Neural progenitor cell (in vitro differentiated cells): ENCODE measurements at regions not wholly inside any gene's neighbourhood (a gene's known extent, or its start where the extent isn't known, plus 50 kb on each side); places are given as distances from the start of the nearest gene placed in this dataset.

Experiments used
- DNase-seq: peaks from one replicate; pipeline ENCODE4 v3.0.0-alpha.2; 2016; ENCODE audit warnings: low spot score
- H2AFZ ChIP-seq: fragments of 200-600 bp; sonication (generic); replicated peaks from 2 replicates; pipeline ENCODE4 v1.6.1; 2016; ENCODE audit warnings: antibody characterized with exemption
- H3F3A ChIP-seq: fragments of 200-600 bp; sonication (generic); 2 replicates; pipeline ENCODE4 v1.6.1; 2016; ENCODE audit warnings: antibody characterized with exemption, low read depth
- H3K27ac ChIP-seq: fragments of 200-600 bp; sonication (generic); 2 replicates; pipeline ENCODE4 v1.5.1; 2016; ENCODE audit warnings: mild to moderate bottlenecking
- H3K27me3 ChIP-seq: fragments of 200-600 bp; sonication (generic); 2 replicates; pipeline ENCODE4 v1.6.1; 2016; ENCODE audit warnings: mild to moderate bottlenecking, moderate library complexity
- H3K36me3 ChIP-seq: fragments of 200-600 bp; sonication (generic); 2 replicates; pipeline ENCODE4 v1.5.1; 2016
- H3K4me1 ChIP-seq: fragments of 200-600 bp; sonication (generic); 2 replicates; pipeline ENCODE4 v1.6.1; 2016; ENCODE audit warnings: mixed run types
- H3K4me2 ChIP-seq: fragments of 200-600 bp; sonication (generic); 2 replicates; pipeline ENCODE4 v1.6.1; 2016
- H3K4me3 ChIP-seq: fragments of 200-600 bp; sonication (generic); 2 replicates; pipeline ENCODE4 v1.5.1; 2016
- H3K79me2 ChIP-seq: fragments of 200-600 bp; sonication (generic); 2 replicates; pipeline ENCODE4 v1.6.1; 2016; ENCODE audit warnings: low read depth
- H3K9ac ChIP-seq: fragments of 200-600 bp; sonication (generic); 2 replicates; pipeline ENCODE4 v1.6.1; 2016
- H3K9me3 ChIP-seq: fragments of 200-600 bp; sonication (generic); 2 replicates; pipeline ENCODE4 v1.5.1; 2016; ENCODE audit warnings: low read depth
- H4K20me1 ChIP-seq: fragments of 200-600 bp; sonication (generic); 2 replicates; pipeline ENCODE4 v1.6.1; 2016; ENCODE audit warnings: low read depth
- H3K27ac Mint-ChIP-seq: 3 replicates; pipeline ENCODE4 v1.8.0; 2021; ENCODE audit warnings: mixed read lengths
- H3K27me3 Mint-ChIP-seq: 2 replicates; pipeline ENCODE4 v1.8.0; 2022; ENCODE audit warnings: low read depth, mild to moderate bottlenecking, inconsistent platforms, moderate library complexity, mixed read lengths; ENCODE audit not compliant: insufficient read depth
- H3K36me3 Mint-ChIP-seq: 3 replicates; pipeline ENCODE4 v1.8.0; 2021; ENCODE audit warnings: mixed read lengths
- H3K4me1 Mint-ChIP-seq: 3 replicates; pipeline ENCODE4 v1.8.0; 2021; ENCODE audit warnings: mixed read lengths
- H3K4me3 Mint-ChIP-seq: 3 replicates; pipeline ENCODE4 v1.8.0; 2021; ENCODE audit warnings: mild to moderate bottlenecking, moderate library complexity, mixed read lengths
- H3K9me3 Mint-ChIP-seq: 3 replicates; pipeline ENCODE4 v1.8.0; 2020; ENCODE audit warnings: mixed read lengths
- EZH2 ChIP-seq: fragments of 200-600 bp; sonication (generic); IDR thresholded peaks from 2 replicates; pipeline ENCODE4 v1.6.1; 2017; ENCODE audit warnings: antibody characterized with exemption, mild to moderate bottlenecking, moderate library complexity
- EZH2phosphoT487 ChIP-seq: fragments of 200-600 bp; sonication (generic); IDR thresholded peaks from 2 replicates; pipeline ENCODE4 v1.6.1; 2017; ENCODE audit warnings: antibody characterized with exemption
- TF ChIP-seq, protein P1 (sequence below): fragments of 200-600 bp; sonication (generic); IDR thresholded peaks from 2 replicates; pipeline ENCODE4 v1.5.1; 2017; ENCODE audit warnings: antibody characterized with exemption, mild to moderate bottlenecking

DNA sequence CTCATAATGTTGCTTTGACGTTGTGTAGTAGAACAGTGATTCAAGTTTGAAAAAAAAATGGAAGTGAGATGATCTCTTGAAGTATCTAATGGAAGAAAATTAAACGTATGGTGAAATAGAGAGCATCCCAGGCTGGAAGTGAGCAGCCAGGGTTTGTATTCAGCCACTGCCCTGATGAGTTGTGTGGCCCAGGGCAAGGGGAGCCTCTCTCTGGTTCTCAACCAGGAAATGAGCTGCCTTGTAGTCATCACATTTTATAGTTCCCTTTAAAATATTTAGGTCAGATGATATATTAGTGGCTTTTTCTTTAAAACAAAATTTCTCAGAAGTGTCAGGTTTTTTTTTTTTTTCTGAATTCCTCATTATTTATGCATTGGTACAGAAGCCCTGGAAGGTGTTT is 150.3 kb downstream of the GPAT3 start:
- H2AFZ ChIP-seq = no peak overlapping the region
- H3K36me3 Mint-ChIP-seq = no peaks in the 10 kb centered on the region
- no peak overlapping the region for H3K27ac ChIP-seq
- no peak overlapping the region for H3K4me2 ChIP-seq
- no peaks in the 10 kb centered on the region for H3F3A ChIP-seq
- peaks cover 3% of the 10 kb centered on the region for H3K27me3 Mint-ChIP-seq
- H3K4me1 Mint-ChIP-seq = no peaks in the 10 kb centered on the region
- no peak for DNase-seq
- H3K4me1 ChIP-seq = no peaks in the 10 kb centered on the region
- H4K20me1 ChIP-seq = no peaks in the 10 kb centered on the region
- no peaks in the 10 kb centered on the region for H3K27me3 ChIP-seq
- H3K4me3 Mint-ChIP-seq = no peak overlapping the region
- H3K36me3 ChIP-seq = no peaks in the 10 kb centered on the region
- H3K79me2 ChIP-seq = no peaks in the 10 kb centered on the region
- no peak overlapping the region for H3K4me3 ChIP-seq
- H3K27ac Mint-ChIP-seq = no peak overlapping the region
- H3K9ac ChIP-seq = no peak overlapping the region
- TF ChIP-seq EZH2phosphoT487 = no peak
- TF ChIP-seq EZH2 = no peak
- TF ChIP-seq, protein P1, sequence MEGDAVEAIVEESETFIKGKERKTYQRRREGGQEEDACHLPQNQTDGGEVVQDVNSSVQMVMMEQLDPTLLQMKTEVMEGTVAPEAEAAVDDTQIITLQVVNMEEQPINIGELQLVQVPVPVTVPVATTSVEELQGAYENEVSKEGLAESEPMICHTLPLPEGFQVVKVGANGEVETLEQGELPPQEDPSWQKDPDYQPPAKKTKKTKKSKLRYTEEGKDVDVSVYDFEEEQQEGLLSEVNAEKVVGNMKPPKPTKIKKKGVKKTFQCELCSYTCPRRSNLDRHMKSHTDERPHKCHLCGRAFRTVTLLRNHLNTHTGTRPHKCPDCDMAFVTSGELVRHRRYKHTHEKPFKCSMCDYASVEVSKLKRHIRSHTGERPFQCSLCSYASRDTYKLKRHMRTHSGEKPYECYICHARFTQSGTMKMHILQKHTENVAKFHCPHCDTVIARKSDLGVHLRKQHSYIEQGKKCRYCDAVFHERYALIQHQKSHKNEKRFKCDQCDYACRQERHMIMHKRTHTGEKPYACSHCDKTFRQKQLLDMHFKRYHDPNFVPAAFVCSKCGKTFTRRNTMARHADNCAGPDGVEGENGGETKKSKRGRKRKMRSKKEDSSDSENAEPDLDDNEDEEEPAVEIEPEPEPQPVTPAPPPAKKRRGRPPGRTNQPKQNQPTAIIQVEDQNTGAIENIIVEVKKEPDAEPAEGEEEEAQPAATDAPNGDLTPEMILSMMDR = no peak
- H3K9me3 ChIP-seq = no peaks in the 10 kb centered on the region
- no peaks in the 10 kb centered on the region for H3K9me3 Mint-ChIP-seq

DNA sequence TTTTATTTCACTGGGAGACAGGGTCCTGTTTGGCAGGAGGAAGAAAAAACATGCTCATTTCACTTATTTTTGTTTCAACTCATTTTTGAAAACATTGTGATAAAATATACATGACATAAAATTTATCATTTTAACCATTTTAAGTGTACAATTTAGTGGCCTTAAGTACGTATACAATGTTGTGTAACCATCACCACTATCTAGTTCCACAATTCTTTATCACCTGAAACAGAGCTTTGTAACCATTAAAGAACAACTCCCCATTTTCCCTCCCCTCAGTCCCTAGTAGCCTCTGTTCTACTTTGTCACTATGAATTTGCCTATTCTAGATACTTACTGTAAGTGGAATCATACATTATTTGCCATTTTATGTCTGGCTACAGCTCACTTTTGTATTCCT is 143.8 kb downstream of the GPAT3 start:
- H3K27ac ChIP-seq = no peak overlapping the region
- H3K36me3 ChIP-seq = no peaks in the 10 kb centered on the region
- H3K4me1 Mint-ChIP-seq = no peaks in the 10 kb centered on the region
- H3F3A ChIP-seq = no peaks in the 10 kb centered on the region
- H2AFZ ChIP-seq = no peak overlapping the region
- no peaks in the 10 kb centered on the region for H4K20me1 ChIP-seq
- no peaks in the 10 kb centered on the region for H3K79me2 ChIP-seq
- H3K9me3 ChIP-seq = no peaks in the 10 kb centered on the region
- H3K27me3 Mint-ChIP-seq = no peaks in the 10 kb centered on the region
- TF ChIP-seq EZH2 (no peak), EZH2phosphoT487 (no peak)
- TF ChIP-seq, protein P1 = no peak
- no peaks in the 10 kb centered on the region for H3K36me3 Mint-ChIP-seq
- no peak overlapping the region for H3K27ac Mint-ChIP-seq
- H3K4me3 ChIP-seq = no peak overlapping the region
- no peak overlapping the region for H3K4me2 ChIP-seq
- H3K4me1 ChIP-seq = peaks cover 10% of the 10 kb centered on the region
- no peak for DNase-seq
- no peak overlapping the region for H3K4me3 Mint-ChIP-seq
- no peak overlapping the region for H3K9ac ChIP-seq
- H3K9me3 Mint-ChIP-seq = no peaks in the 10 kb centered on the region
- no peaks in the 10 kb centered on the region for H3K27me3 ChIP-seq

DNA sequence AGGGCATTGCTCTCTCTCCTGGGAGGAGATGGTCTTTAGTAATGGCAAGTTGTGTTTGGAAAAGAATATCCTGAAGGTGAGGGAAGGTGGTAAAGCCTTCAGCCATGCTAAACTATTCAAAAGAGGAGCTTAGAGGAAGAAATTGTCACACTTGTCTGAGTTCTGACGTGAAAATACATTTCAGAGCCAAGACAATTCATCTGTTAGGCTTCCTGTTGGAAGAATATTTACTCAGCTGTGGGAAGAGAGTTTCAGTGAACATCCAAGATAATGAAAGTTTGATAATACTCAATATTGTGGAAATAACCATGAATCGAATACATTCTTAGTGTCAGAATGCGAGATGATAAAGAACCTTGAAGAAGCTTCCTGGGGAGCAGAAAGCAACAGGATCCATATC is 143.3 kb downstream of the GPAT3 start:
- no peaks in the 10 kb centered on the region for H4K20me1 ChIP-seq
- H3K4me1 Mint-ChIP-seq = no peaks in the 10 kb centered on the region
- H3F3A ChIP-seq = no peaks in the 10 kb centered on the region
- H3K27me3 ChIP-seq = no peaks in the 10 kb centered on the region
- H3K27ac Mint-ChIP-seq = no peak overlapping the region
- no peak overlapping the region for H3K4me2 ChIP-seq
- no peak overlapping the region for H3K9ac ChIP-seq
- TF ChIP-seq EZH2 = no peak
- no peak for TF ChIP-seq EZH2phosphoT487
- no peak overlapping the region for H3K4me3 Mint-ChIP-seq
- no peaks in the 10 kb centered on the region for H3K36me3 ChIP-seq
- no peak overlapping the region for H3K27ac ChIP-seq
- H3K27me3 Mint-ChIP-seq = no peaks in the 10 kb centered on the region
- peak overlapping the region; percentile 72 for H2AFZ ChIP-seq
- no peak overlapping the region for H3K4me3 ChIP-seq
- no peaks in the 10 kb centered on the region for H3K79me2 ChIP-seq
- no peaks in the 10 kb centered on the region for H3K9me3 ChIP-seq
- DNase-seq = no peak
- H3K4me1 ChIP-seq = peaks cover 10% of the 10 kb centered on the region
- no peaks in the 10 kb centered on the region for H3K36me3 Mint-ChIP-seq
- H3K9me3 Mint-ChIP-seq = no peaks in the 10 kb centered on the region

DNA sequence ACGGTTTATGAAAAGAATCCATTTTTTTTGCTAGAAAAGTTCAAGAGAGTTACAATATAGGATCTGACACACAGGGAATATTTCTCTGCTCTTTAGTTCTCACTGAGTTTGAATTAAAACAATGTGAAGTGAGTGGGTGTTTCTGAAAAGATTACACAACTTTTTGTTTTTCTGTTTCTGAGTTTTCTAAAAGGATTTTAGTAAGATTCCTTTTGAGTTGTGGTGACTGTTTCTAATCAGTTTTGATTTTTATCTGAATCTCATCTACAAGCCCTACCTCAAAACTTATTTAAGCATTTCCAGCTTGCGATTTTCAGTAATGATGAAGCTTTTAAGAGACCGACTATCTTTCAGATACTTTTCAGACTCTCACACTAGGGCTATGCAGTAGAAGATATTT is 141.7 kb downstream of the GPAT3 start:
- Histone ChIP-seq H4K20me1 (no peaks in the 10 kb centered on the region), H3K9me3 (no peaks in the 10 kb centered on the region), H3K79me2 (no peaks in the 10 kb centered on the region), H3K4me1 (peaks cover 10% of the 10 kb centered on the region), H2AFZ (no peak overlapping the region), H3K27ac (no peak overlapping the region), H3K27me3 (no peaks in the 10 kb centered on the region), H3K4me2 (no peak overlapping the region), H3K36me3 (no peaks in the 10 kb centered on the region), H3F3A (no peaks in the 10 kb centered on the region), H3K4me3 (no peak overlapping the region), H3K9ac (no peak overlapping the region)
- H3K27me3 Mint-ChIP-seq = no peaks in the 10 kb centered on the region
- H3K9me3 Mint-ChIP-seq = no peaks in the 10 kb centered on the region
- no peak for TF ChIP-seq EZH2phosphoT487
- TF ChIP-seq, protein P1 = no peak
- TF ChIP-seq EZH2 = no peak
- no peak for DNase-seq
- H3K36me3 Mint-ChIP-seq = no peaks in the 10 kb centered on the region
- H3K4me3 Mint-ChIP-seq = no peak overlapping the region
- no peaks in the 10 kb centered on the region for H3K4me1 Mint-ChIP-seq
- no peak overlapping the region for H3K27ac Mint-ChIP-seq
